Panc1 (cell line): ENCODE measurements at regions not wholly inside any gene's neighbourhood (a gene's known extent, or its start where the extent isn't known, plus 50 kb on each side); places are given as distances from the start of the nearest gene placed in this dataset.

Experiments
- ATAC-seq: fragments of 200-7000 bp; cut with Tn5 transposase; 2 replicates; pipeline ENCODE4 v1.9.1; 2020; ENCODE audit warnings: mild to moderate bottlenecking, moderate library complexity
- BruUV-seq: library from RNA; stranded (reverse); fragments of 400-500 nt; replicated peaks from 2 replicates; lab custom pipeline; 2021; lab: Mats Ljungman, UMichigan
- CTCF ChIA-PET: fragments of 300-600 bp; sonication (Branson Sonifier 250); formaldehyde crosslinking; loops from one replicate; lab custom pipeline; 2022; ENCODE audit warnings: antibody characterized with exemption; lab: Charles Lee
- POLR2A ChIA-PET: fragments of 300-600 bp; sonication (Branson Sonifier 250); formaldehyde crosslinking; loops from one replicate; lab custom pipeline; 2022; ENCODE audit warnings: antibody characterized with exemption; lab: Charles Lee
- DNase-seq: peaks from one replicate; pipeline ENCODE4 v3.0.0-alpha.2; 2010; ENCODE audit warnings: low read depth, low spot score
- H3K27ac ChIP-seq: 2 replicates; pipeline ENCODE4 v1.5.1; 2011; ENCODE audit warnings: mild to moderate bottlenecking, low read length, inconsistent platforms
- H3K27me3 ChIP-seq: fragments of 200-500 bp; sonication (Bioruptor generic); 2 replicates; pipeline ENCODE4 v1.6.0; 2014; ENCODE audit warnings: low read length, inconsistent platforms; ENCODE audit not compliant: control insufficient read depth, insufficient read depth
- H3K36me3 ChIP-seq: fragments of 200-500 bp; sonication (Bioruptor generic); 2 replicates; pipeline ENCODE4 v1.5.1; 2014; ENCODE audit warnings: inconsistent platforms, mild to moderate bottlenecking, low read length, moderate library complexity; ENCODE audit not compliant: control insufficient read depth, insufficient read depth
- H3K4me1 ChIP-seq: 2 replicates; pipeline ENCODE4 v1.5.1; 2011; ENCODE audit warnings: inconsistent platforms, mild to moderate bottlenecking, low read length, moderate library complexity; ENCODE audit not compliant: control insufficient read depth, insufficient read depth
- H3K4me3 ChIP-seq, 2 experiments: 2 replicates each; pipeline ENCODE4 v1.5.1; 2011 to 2012; ENCODE audit warnings: low read depth in 2 of 2, low read length in 2 of 2, mild to moderate bottlenecking in 2 of 2, inconsistent platforms in 1 of 2, moderate library complexity in 1 of 2
- H3K9me3 ChIP-seq: fragments of 200-500 bp; sonication (Bioruptor generic); 2 replicates; pipeline ENCODE4 v1.5.1; 2014; ENCODE audit warnings: low read depth, mild to moderate bottlenecking, inconsistent platforms, low read length, moderate library complexity; ENCODE audit not compliant: control insufficient read depth, insufficient read depth
- CTCF ChIP-seq: fragments of 450-650 bp; IDR thresholded peaks from 2 replicates; pipeline ENCODE4 v1.5.1; 2017; ENCODE audit warnings: mild to moderate bottlenecking
- POLR2AphosphoS5 ChIP-seq: IDR thresholded peaks from 2 replicates; pipeline ENCODE4 v1.6.1; 2012; ENCODE audit warnings: mild to moderate bottlenecking, low read depth, low read length, moderate library complexity
- REST ChIP-seq, 2 experiments: IDR thresholded peaks; 2 replicates each; pipeline ENCODE4 v1.6.1; 2011 to 2012; ENCODE audit warnings: low read depth in 2 of 2, control low read depth in 1 of 2, low read length in 1 of 2, mild to moderate bottlenecking in 1 of 2, moderate library complexity in 1 of 2; ENCODE audit not compliant: insufficient read depth in 1 of 2
- SIN3A ChIP-seq: IDR thresholded peaks from 2 replicates; pipeline ENCODE4 v1.6.1; 2012; ENCODE audit warnings: low read depth, mild to moderate bottlenecking, low read length, moderate library complexity, borderline replicate concordance; ENCODE audit not compliant: insufficient read depth
- TCF7L2 ChIP-seq: IDR thresholded peaks from 2 replicates; pipeline ENCODE4 v1.6.1; 2011; ENCODE audit warnings: mild to moderate bottlenecking, low read depth, low read length, inconsistent platforms
- in situ Hi-C: cut with HindIII; loops from 2 replicates; pipeline ENCODE4 v1.10.0; 2016; ENCODE audit warnings: low sequenced_read_pairs, low pct_unique_long_range_greater_than_20kb
- intact Hi-C: fragments of 100-400 bp; cut with micrococcal nuclease; formaldehyde crosslinking; loops from one replicate; pipeline ENCODE4 v1.10.0; 2022; ENCODE audit not compliant: unreplicated experiment

- Histone ChIP-seq H3K9me3 (no peaks in the 10 kb centered on the region), H3K36me3 (no peaks in the 10 kb centered on the region), H3K4me3 (no peak overlapping the region), H3K27ac (no peak overlapping the region), H3K4me1 (no peaks in the 10 kb centered on the region), H3K27me3 (no peaks in the 10 kb centered on the region)
- DNase-seq: no peak
- no peak for TF ChIP-seq SIN3A
- no peak for TF ChIP-seq POLR2AphosphoS5
- TF ChIP-seq CTCF: no peak
- no peak for TF ChIP-seq TCF7L2
- TF ChIP-seq REST (IDR thresholded peaks at IDR 0.05; ENCODE audit: insufficient read depth in 1 of 2, low read depth in 2 of 2, low read length in 1 of 2): no peak
- in situ Hi-C loops (no loop called here), intact Hi-C loops (no loop called here)
- ChIA-PET CTCF (no interaction called here), POLR2A (no interaction called here)
- ATAC-seq: no peak
- BruUV-seq: no TSS peak
Observed at GRCh38 chr3:59685432-59685831, 635.6 kb upstream of the CFAP20DC start.

GRCh38 chr3:59684766-59685165, 634.9 kb upstream of the CFAP20DC start:
- no peak overlapping the region for H3K4me3 ChIP-seq
- no peak for ATAC-seq
- no peaks in the 10 kb centered on the region for H3K36me3 ChIP-seq
- intact Hi-C loops (no loop called here), in situ Hi-C loops (no loop called here)
- CTCF ChIA-PET: no interaction called here
- no peaks in the 10 kb centered on the region for H3K4me1 ChIP-seq
- POLR2A ChIA-PET: no interaction called here
- no peaks in the 10 kb centered on the region for H3K27me3 ChIP-seq
- DNase-seq: no peak
- no peaks in the 10 kb centered on the region for H3K9me3 ChIP-seq
- no peak overlapping the region for H3K27ac ChIP-seq
- BruUV-seq: no TSS peak
- no peak for TF ChIP-seq TCF7L2
- no peak for TF ChIP-seq SIN3A
- no peak for TF ChIP-seq POLR2AphosphoS5
- no peak for TF ChIP-seq CTCF
- TF ChIP-seq REST (IDR thresholded peaks at IDR 0.05; ENCODE audit: insufficient read depth in 1 of 2, low read depth in 2 of 2, low read length in 1 of 2): no peak
